ENCODE measurements at regions not wholly inside any gene's neighbourhood (a gene's known extent, or its start where the extent isn't known, plus 50 kb on each side); places are given as distances from the start of the nearest gene placed in this dataset.

- no peak for TF ChIP-seq CTCF (IDR thresholded peaks at IDR 0.05)
- no peak for TF ChIP-seq POLR2AphosphoS5 (IDR thresholded peaks at IDR 0.05)
- no peak for TF ChIP-seq POLR2A (IDR thresholded peaks at IDR 0.05)
Observed at GRCh38 chr1:238272145-238272544, 381.4 kb upstream of the ZP4 start.
